ENCODE measurements at regions not wholly inside any gene's neighbourhood (a gene's known extent, or its start where the extent isn't known, plus 50 kb on each side); places are given as distances from the start of the nearest gene placed in this dataset.

- H3K36me3 ChIP-seq = no peaks in the 10 kb centered on the region
- no peak overlapping the region for H3K4me3 ChIP-seq
- no peaks in the 10 kb centered on the region for H3K4me1 ChIP-seq (ENCODE audit: insufficient read depth)
- no peaks in the 10 kb centered on the region for H3K9me3 ChIP-seq
- H3K27ac ChIP-seq = no peak overlapping the region
- no peaks in the 10 kb centered on the region for H3K27me3 ChIP-seq
- intact Hi-C loops (cut with DNase I) = no loop called here
- no peak for TF ChIP-seq POLR2A (IDR thresholded peaks at IDR 0.05)
- no peak for TF ChIP-seq EP300 (IDR thresholded peaks at IDR 0.05)
- TF ChIP-seq, protein P1, sequence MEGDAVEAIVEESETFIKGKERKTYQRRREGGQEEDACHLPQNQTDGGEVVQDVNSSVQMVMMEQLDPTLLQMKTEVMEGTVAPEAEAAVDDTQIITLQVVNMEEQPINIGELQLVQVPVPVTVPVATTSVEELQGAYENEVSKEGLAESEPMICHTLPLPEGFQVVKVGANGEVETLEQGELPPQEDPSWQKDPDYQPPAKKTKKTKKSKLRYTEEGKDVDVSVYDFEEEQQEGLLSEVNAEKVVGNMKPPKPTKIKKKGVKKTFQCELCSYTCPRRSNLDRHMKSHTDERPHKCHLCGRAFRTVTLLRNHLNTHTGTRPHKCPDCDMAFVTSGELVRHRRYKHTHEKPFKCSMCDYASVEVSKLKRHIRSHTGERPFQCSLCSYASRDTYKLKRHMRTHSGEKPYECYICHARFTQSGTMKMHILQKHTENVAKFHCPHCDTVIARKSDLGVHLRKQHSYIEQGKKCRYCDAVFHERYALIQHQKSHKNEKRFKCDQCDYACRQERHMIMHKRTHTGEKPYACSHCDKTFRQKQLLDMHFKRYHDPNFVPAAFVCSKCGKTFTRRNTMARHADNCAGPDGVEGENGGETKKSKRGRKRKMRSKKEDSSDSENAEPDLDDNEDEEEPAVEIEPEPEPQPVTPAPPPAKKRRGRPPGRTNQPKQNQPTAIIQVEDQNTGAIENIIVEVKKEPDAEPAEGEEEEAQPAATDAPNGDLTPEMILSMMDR (IDR thresholded peaks at IDR 0.05) = no peak
- DNase-seq = no peak
Measured at GRCh38 chr1:215330426-215330825, 236.7 kb upstream of the KCTD3 start.

DNA sequence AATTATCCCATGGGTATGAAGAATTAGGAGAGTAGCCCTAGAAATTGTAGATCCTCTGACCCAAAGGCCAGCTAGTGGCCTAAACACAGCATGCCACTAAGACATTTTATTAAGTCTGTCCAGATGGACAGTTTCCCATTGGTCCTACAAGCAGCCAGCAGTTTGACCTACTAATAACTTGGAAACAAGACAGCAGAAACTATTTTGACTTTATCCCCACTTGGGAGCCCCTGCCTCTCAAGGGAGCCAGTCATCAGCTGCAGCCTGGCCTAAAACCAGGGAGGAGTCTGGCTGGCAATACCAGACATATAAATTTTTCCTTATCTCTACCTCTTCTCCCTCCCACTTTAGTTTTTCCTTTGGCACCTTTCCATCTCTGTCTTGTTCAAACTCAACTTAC lies 222.6 kb upstream of the KCTD3 start:
- H3K9me3 ChIP-seq = no peaks in the 10 kb centered on the region
- H3K27ac ChIP-seq = no peak overlapping the region
- H3K36me3 ChIP-seq = no peaks in the 10 kb centered on the region
- TF ChIP-seq, protein P1 (IDR thresholded peaks at IDR 0.05) = no peak
- no peak for TF ChIP-seq EP300 (IDR thresholded peaks at IDR 0.05)
- no peak for TF ChIP-seq POLR2A (IDR thresholded peaks at IDR 0.05)
- no peak overlapping the region for H3K4me3 ChIP-seq
- intact Hi-C loops (cut with DNase I) = no loop called here
- no peaks in the 10 kb centered on the region for H3K4me1 ChIP-seq (ENCODE audit: insufficient read depth)
- no peak for DNase-seq
- H3K27me3 ChIP-seq = no peaks in the 10 kb centered on the region

GRCh38 chr1:215345208-215345607 lies 221.9 kb upstream of the KCTD3 start:
- Histone ChIP-seq H3K9me3 (no peaks in the 10 kb centered on the region), H3K4me1 (ENCODE audit: insufficient read depth) (no peaks in the 10 kb centered on the region), H3K36me3 (no peaks in the 10 kb centered on the region), H3K27me3 (no peaks in the 10 kb centered on the region), H3K4me3 (no peak overlapping the region), H3K27ac (no peak overlapping the region)
- TF ChIP-seq POLR2A (IDR thresholded peaks at IDR 0.05) (no peak), EP300 (IDR thresholded peaks at IDR 0.05) (no peak)
- TF ChIP-seq, protein P1 (IDR thresholded peaks at IDR 0.05) = no peak
- DNase-seq = no peak
- intact Hi-C loops (cut with DNase I) = no loop called here

DNA sequence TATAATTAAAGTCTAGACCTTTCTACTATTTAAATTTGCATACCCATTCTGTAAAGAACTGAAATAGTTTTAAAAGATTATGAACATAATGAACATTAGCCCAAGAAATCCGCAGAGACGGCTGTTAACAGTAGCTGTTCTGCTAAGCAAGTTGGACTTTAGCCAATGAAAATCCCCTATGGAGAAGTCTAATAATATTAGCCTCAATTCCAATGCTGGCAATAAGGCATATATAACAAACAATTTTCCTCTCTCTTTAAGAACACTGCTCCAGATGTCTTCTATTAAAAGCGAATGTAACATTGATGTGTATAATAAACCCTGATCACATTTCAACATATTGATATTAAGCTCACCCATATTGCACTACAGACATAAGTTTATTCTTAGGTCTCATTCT lies 221.3 kb upstream of the KCTD3 start:
- DNase-seq = no peak
- H3K4me1 ChIP-seq (ENCODE audit: insufficient read depth) = no peaks in the 10 kb centered on the region
- no peak overlapping the region for H3K4me3 ChIP-seq
- no peak overlapping the region for H3K27ac ChIP-seq
- 14 to 32% (median 21%) methylated on average over 3 of the region's 3 CpGs for WGBS, 3 donors
- TF ChIP-seq EP300 (IDR thresholded peaks at IDR 0.05) = no peak
- TF ChIP-seq, protein P1 (IDR thresholded peaks at IDR 0.05) = no peak
- H3K9me3 ChIP-seq = no peaks in the 10 kb centered on the region
- H3K27me3 ChIP-seq = no peaks in the 10 kb centered on the region
- H3K36me3 ChIP-seq = no peaks in the 10 kb centered on the region
- intact Hi-C loops (cut with DNase I) = no loop called here

GRCh38 chr1:215357901-215358300 lies 209.2 kb upstream of the KCTD3 start:
- no peaks in the 10 kb centered on the region for H3K4me1 ChIP-seq (ENCODE audit: insufficient read depth)
- DNase-seq = no peak
- H3K4me3 ChIP-seq = no peak overlapping the region
- 92 to 98% (median 95%) methylated on average over 2 of the region's 2 CpGs for WGBS, 3 donors
- no peak for TF ChIP-seq POLR2A (IDR thresholded peaks at IDR 0.05)
- TF ChIP-seq EP300 (IDR thresholded peaks at IDR 0.05) = no peak
- TF ChIP-seq, protein P1 (IDR thresholded peaks at IDR 0.05) = no peak
- H3K27ac ChIP-seq = no peak overlapping the region
- H3K27me3 ChIP-seq = no peaks in the 10 kb centered on the region
- intact Hi-C loops (cut with DNase I) = no loop called here
- no peaks in the 10 kb centered on the region for H3K36me3 ChIP-seq
- no peaks in the 10 kb centered on the region for H3K9me3 ChIP-seq
